A673 (cell line): ENCODE measurements at regions not wholly inside any gene's neighbourhood (a gene's known extent, or its start where the extent isn't known, plus 50 kb on each side); places are given as distances from the start of the nearest gene placed in this dataset.

Source experiments
- BruUV-seq: library from RNA; stranded (reverse); fragments of 400-500 nt; replicated peaks from 2 replicates; lab custom pipeline; 2021; lab: Mats Ljungman, UMichigan
- CTCF ChIA-PET: fragments of 300-600 bp; sonication (Branson Sonifier 250); formaldehyde crosslinking; loops from one replicate; lab custom pipeline; 2022; ENCODE audit warnings: antibody characterized with exemption; lab: Charles Lee
- POLR2A ChIA-PET: fragments of 300-600 bp; sonication (Branson Sonifier 250); formaldehyde crosslinking; loops from one replicate; lab custom pipeline; 2022; ENCODE audit warnings: antibody characterized with exemption; ENCODE audit not compliant: low non-redundant PET; lab: Charles Lee
- DNase-seq: peaks from one replicate; pipeline ENCODE4 v3.0.0-alpha.2; 2015; ENCODE audit warnings: low spot score
- H3K27ac ChIP-seq: fragments of 200-600 bp; sonication (generic); 2 replicates; pipeline ENCODE4 v1.5.1; 2016; ENCODE audit warnings: mixed run types, low read depth, mild to moderate bottlenecking, mixed read lengths, antibody characterized with exemption, low read length; ENCODE audit not compliant: poor library complexity, severe bottlenecking
- H3K27me3 ChIP-seq: fragments of 200-600 bp; sonication (generic); replicated peaks from 2 replicates; pipeline ENCODE4 v1.6.1; 2017; ENCODE audit warnings: mixed run types, low read depth, mild to moderate bottlenecking, mixed read lengths, antibody characterized with exemption, low read length; ENCODE audit not compliant: insufficient read depth, poor library complexity
- H3K36me3 ChIP-seq: fragments of 200-600 bp; sonication (generic); 2 replicates; pipeline ENCODE4 v1.6.1; 2016; ENCODE audit warnings: mixed run types, mild to moderate bottlenecking, mixed read lengths, antibody characterized with exemption, low read length; ENCODE audit not compliant: insufficient read depth, poor library complexity, severe bottlenecking
- H3K4me1 ChIP-seq: fragments of 200-600 bp; sonication (generic); 2 replicates; pipeline ENCODE4 v1.6.1; 2017; ENCODE audit warnings: mixed run types, mild to moderate bottlenecking, mixed read lengths, antibody characterized with exemption, low read length; ENCODE audit not compliant: insufficient read depth, poor library complexity, severe bottlenecking
- H3K4me3 ChIP-seq: fragments of 200-600 bp; sonication (generic); 2 replicates; pipeline ENCODE4 v1.5.1; 2016; ENCODE audit warnings: low read depth, mixed run types, mild to moderate bottlenecking, mixed read lengths, low read length; ENCODE audit not compliant: poor library complexity, severe bottlenecking
- H3K9me3 ChIP-seq: fragments of 200-600 bp; sonication (generic); 2 replicates; pipeline ENCODE4 v1.6.1; 2016; ENCODE audit warnings: mixed run types, low read depth, mild to moderate bottlenecking, mixed read lengths, antibody characterized with exemption, low read length; ENCODE audit not compliant: poor library complexity, severe bottlenecking
- EZH2 ChIP-seq: fragments of 200-600 bp; sonication (generic); IDR thresholded peaks from 2 replicates; pipeline ENCODE4 v1.6.1; 2017; ENCODE audit warnings: borderline replicate concordance, low read depth, mild to moderate bottlenecking, mixed read lengths, antibody characterized with exemption, low read length; ENCODE audit not compliant: poor library complexity, severe bottlenecking
- intact Hi-C: fragments of 100-400 bp; cut with micrococcal nuclease; formaldehyde crosslinking; loops from one replicate; pipeline ENCODE4 v1.10.0; 2022; ENCODE audit not compliant: unreplicated experiment
- TF ChIP-seq, protein P1 (sequence below): fragments of 300-800, 200-600 bp; sonication (generic); conservative IDR thresholded peaks from 2 replicates; pipeline ENCODE4 v1.5.1; 2017; ENCODE audit warnings: low read depth, mild to moderate bottlenecking, antibody characterized with exemption, low read length, moderate library complexity, mixed read lengths

DNA sequence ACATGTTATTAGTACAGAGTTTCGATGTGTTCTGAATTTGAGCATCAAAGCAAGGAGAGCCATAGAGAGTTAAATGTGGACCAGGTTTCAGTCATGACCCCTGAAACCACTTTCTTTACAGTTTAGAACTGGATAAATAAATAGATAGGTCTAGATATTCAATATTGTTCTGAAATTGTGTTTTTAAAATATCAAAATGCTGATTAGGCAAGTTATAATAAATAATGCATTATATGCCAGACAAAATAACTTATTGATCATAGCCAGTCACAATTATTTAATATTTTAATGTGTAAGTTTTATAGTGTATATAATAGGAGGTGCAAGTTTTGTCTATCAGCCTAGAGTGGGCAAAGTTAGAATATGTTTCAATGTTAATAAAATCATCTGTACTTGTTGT is 569.5 kb downstream of the METTL15 start:
- intact Hi-C loops = no loop called here
- Histone ChIP-seq H3K9me3 (no peaks in the 10 kb centered on the region), H3K36me3 (no peaks in the 10 kb centered on the region), H3K4me3 (no peak overlapping the region), H3K27me3 (no peaks in the 10 kb centered on the region), H3K4me1 (peaks cover 16% of the 10 kb centered on the region), H3K27ac (no peak overlapping the region)
- ChIA-PET POLR2A (no interaction called here), CTCF (no interaction called here)
- no TSS peak for BruUV-seq
- DNase-seq = no peak
- TF ChIP-seq, protein P1, sequence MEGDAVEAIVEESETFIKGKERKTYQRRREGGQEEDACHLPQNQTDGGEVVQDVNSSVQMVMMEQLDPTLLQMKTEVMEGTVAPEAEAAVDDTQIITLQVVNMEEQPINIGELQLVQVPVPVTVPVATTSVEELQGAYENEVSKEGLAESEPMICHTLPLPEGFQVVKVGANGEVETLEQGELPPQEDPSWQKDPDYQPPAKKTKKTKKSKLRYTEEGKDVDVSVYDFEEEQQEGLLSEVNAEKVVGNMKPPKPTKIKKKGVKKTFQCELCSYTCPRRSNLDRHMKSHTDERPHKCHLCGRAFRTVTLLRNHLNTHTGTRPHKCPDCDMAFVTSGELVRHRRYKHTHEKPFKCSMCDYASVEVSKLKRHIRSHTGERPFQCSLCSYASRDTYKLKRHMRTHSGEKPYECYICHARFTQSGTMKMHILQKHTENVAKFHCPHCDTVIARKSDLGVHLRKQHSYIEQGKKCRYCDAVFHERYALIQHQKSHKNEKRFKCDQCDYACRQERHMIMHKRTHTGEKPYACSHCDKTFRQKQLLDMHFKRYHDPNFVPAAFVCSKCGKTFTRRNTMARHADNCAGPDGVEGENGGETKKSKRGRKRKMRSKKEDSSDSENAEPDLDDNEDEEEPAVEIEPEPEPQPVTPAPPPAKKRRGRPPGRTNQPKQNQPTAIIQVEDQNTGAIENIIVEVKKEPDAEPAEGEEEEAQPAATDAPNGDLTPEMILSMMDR = no peak
- no peak for TF ChIP-seq EZH2

DNA sequence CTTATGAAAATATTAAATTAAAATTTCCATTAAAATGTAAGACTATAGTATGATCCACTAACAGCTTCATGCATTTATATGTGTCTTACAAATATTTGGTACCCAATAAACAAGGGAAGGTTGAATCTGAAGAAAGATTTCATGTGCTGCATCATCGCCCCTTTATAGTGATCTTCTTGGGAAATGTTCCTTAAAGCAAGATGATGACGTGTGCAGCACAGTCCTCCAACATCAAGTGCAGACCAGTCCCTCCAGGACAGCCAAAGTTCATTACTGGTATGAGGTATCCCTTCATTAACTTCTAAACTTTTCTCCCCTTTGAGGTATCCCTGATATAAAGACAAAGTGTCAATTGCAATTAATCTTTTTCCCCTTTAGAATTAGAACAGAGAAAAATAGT is 567.0 kb downstream of the METTL15 start:
- Histone ChIP-seq H3K27me3 (no peaks in the 10 kb centered on the region), H3K36me3 (no peaks in the 10 kb centered on the region), H3K9me3 (no peaks in the 10 kb centered on the region), H3K4me3 (no peak overlapping the region), H3K27ac (no peak overlapping the region), H3K4me1 (peaks cover 16% of the 10 kb centered on the region)
- no TSS peak for BruUV-seq
- ChIA-PET POLR2A (no interaction called here), CTCF (no interaction called here)
- intact Hi-C loops = loop anchor here (2.0 kb wide), 1 partner anchor 976 kb away; no protein-coding TSS in a partner anchor
- TF ChIP-seq, protein P1 = no peak
- no peak for TF ChIP-seq EZH2
- no peak for DNase-seq

DNA sequence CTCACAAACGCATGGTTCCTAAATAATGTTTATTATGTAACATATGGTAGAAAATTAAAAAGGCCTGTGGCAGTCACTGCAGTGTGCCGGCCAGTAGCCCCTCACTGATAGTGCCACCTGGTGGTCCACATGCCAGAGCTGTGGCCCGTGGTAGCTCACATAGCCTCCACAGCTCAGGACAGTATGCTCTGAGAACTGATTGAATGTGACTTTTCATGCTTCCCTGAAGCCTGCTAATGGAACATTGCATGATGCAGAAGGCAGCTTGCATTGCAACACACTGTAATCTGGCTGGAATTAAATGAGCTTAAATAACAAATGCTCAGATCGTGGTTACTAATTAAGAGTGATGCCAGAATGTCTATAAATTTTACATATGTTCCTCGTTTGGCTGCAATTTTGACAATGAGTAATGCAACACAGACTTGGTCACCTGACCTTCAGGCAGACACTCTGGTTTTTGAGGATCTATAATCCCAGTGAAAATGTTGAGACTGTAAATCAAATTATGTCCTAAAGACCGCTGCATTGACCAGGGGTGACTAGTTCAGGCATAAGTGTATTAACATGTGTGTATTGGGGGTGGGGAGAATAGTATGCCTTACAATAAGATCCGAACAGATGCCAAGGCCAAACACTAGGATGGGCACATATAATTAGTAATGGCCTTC is 566.4 kb downstream of the METTL15 start:
- H3K4me1 ChIP-seq = peaks cover 16% of the 10 kb centered on the region
- H3K27me3 ChIP-seq = no peaks in the 10 kb centered on the region
- H3K27ac ChIP-seq = peak overlapping the region; percentile 2
- no peak overlapping the region for H3K4me3 ChIP-seq
- no peaks in the 10 kb centered on the region for H3K9me3 ChIP-seq
- H3K36me3 ChIP-seq = no peaks in the 10 kb centered on the region
- intact Hi-C loops = loop anchor here (2.0 kb wide), 1 partner anchor 976 kb away; no protein-coding TSS in a partner anchor
- CTCF ChIA-PET = interaction anchor here (0.6 to 1.3 kb wide), 4 partner anchors 85 to 976 kb away, joined by 3 to 8 read pairs (median 4); no protein-coding TSS in a partner anchor
- BruUV-seq = no TSS peak
- peak; percentile 83 for DNase-seq
- TF ChIP-seq, protein P1 = peak; percentile 97
- no peak for TF ChIP-seq EZH2
- POLR2A ChIA-PET = no interaction called here
